GM21528 (cell line): ENCODE measurements at regions not wholly inside any gene's neighbourhood (a gene's known extent, or its start where the extent isn't known, plus 50 kb on each side); places are given as distances from the start of the nearest gene placed in this dataset.

Experiments used
- ATAC-seq: cut with Tn5 transposase; IDR thresholded peaks from one replicate; pipeline ENCODE4 v1.9.1; 2021; ENCODE audit warnings: mild to moderate bottlenecking, moderate library complexity; ENCODE audit not compliant: unreplicated experiment, low FRiP score

GRCh38 chr6:142500250-142500786 lies 198.5 kb downstream of the ADGRG6 start:
- ATAC-seq: no peak

GRCh38 chr6:142501795-142502194 lies 200.0 kb downstream of the ADGRG6 start:
- no peak for ATAC-seq

GRCh38 chr6:142507065-142507464 lies 205.3 kb downstream of the ADGRG6 start:
- ATAC-seq: no peak

- no peak for ATAC-seq
These were observed 208.4 kb downstream of the ADGRG6 start for GRCh38 chr6:142510211-142510610.

- no peak for ATAC-seq
These were observed 216.3 kb downstream of the ADGRG6 start for GRCh38 chr6:142518126-142518525.

- no peak for ATAC-seq
These were observed 217.0 kb downstream of the ADGRG6 start for GRCh38 chr6:142518761-142519160.

- no peak for ATAC-seq
These were observed 220.0 kb downstream of the ADGRG6 start for GRCh38 chr6:142521791-142522190.

- ATAC-seq: no peak
These were observed 221.9 kb downstream of the ADGRG6 start for GRCh38 chr6:142523515-142524375.

GRCh38 chr6:142530566-142530965 lies 228.8 kb downstream of the ADGRG6 start:
- ATAC-seq: no peak

GRCh38 chr6:142531727-142532126 lies 229.9 kb downstream of the ADGRG6 start:
- no peak for ATAC-seq

GRCh38 chr6:142534076-142534475 lies 232.3 kb downstream of the ADGRG6 start:
- no peak for ATAC-seq

GRCh38 chr6:142534484-142534883 lies 232.7 kb downstream of the ADGRG6 start:
- no peak for ATAC-seq

- ATAC-seq: no peak
These were observed 236.0 kb downstream of the ADGRG6 start for GRCh38 chr6:142537612-142538478.

GRCh38 chr6:142542704-142543233 lies 241.0 kb downstream of the ADGRG6 start:
- ATAC-seq: no peak

- ATAC-seq: no peak
These were observed 241.8 kb downstream of the ADGRG6 start for GRCh38 chr6:142543606-142544005.

- ATAC-seq: no peak
These were observed 242.5 kb downstream of the ADGRG6 start for GRCh38 chr6:142544199-142544838.

GRCh38 chr6:142545147-142545546 lies 243.3 kb downstream of the ADGRG6 start:
- no peak for ATAC-seq

GRCh38 chr6:142548566-142548965 lies 246.8 kb downstream of the ADGRG6 start:
- no peak for ATAC-seq

- no peak for ATAC-seq
These were observed 248.7 kb downstream of the ADGRG6 start for GRCh38 chr6:142550310-142551063.
